GM12891 (cell line): ENCODE measurements at regions not wholly inside any gene's neighbourhood (a gene's known extent, or its start where the extent isn't known, plus 50 kb on each side); places are given as distances from the start of the nearest gene placed in this dataset.
"Not testable (repeated sequence)": the region's sequence is repeated elsewhere in the genome, so short reads cannot be mapped to it uniquely, and the experiment has no call there.

Source experiments
- DNase-seq: peaks from one replicate; pipeline ENCODE4 v3.0.0; 2011; ENCODE audit warnings: low spot score; ENCODE audit not compliant: insufficient read length
- FAIRE-seq: peaks from 2 replicates; lab custom pipeline; 2011; peaks lifted over from hg19 to GRCh38; lab: Jason Lieb, UNC
- PAX5 ChIP-seq: IDR thresholded peaks from 2 replicates; pipeline ENCODE4 v1.6.1; 2011; ENCODE audit warnings: low read length, moderate library complexity, mild to moderate bottlenecking; ENCODE audit not compliant: insufficient read depth, severe bottlenecking
- POLR2A ChIP-seq: IDR thresholded peaks from 2 replicates; pipeline ENCODE4 v1.6.1; 2011; ENCODE audit warnings: low read depth, low read length, control low read depth
- POLR2AphosphoS5 ChIP-seq: IDR thresholded peaks from 2 replicates; pipeline ENCODE4 v1.6.1; 2011; ENCODE audit warnings: low read depth, low read length, control low read depth
- POU2F2 ChIP-seq: IDR thresholded peaks from 2 replicates; pipeline ENCODE4 v1.6.1; 2011; ENCODE audit warnings: low read depth, mild to moderate bottlenecking, control low read depth, low read length, moderate library complexity
- SPI1 ChIP-seq: IDR thresholded peaks from 2 replicates; pipeline ENCODE4 v1.6.1; 2011; ENCODE audit warnings: low read depth, low read length, control low read depth
- TAF1 ChIP-seq: IDR thresholded peaks from 2 replicates; pipeline ENCODE4 v1.6.1; 2011; ENCODE audit warnings: low read depth, low read length, control low read depth

DNA sequence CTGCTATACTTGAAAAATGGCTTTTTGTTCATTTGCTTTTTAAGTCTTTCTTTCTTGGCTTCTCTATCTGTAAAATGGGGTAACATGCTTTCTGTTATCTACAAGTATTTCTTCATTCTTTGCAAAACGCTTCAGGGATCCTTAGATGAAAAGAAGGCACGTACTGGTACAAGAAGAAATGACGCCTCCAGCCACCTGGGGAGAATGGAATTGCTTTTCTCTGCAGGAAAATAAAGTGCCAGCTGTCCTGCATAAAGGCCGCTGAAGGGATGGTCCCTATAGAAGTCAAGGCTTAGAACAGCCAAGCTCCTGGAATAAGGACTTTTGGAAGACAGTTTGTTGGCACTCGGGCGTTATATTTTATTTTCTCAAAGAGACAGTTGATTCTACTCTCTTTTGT, 210.8 kb upstream of the RASGEF1B start:
- FAIRE-seq: no peak
- DNase-seq: no peak
- no peak for TF ChIP-seq POLR2AphosphoS5
- TF ChIP-seq PAX5: no peak
- TF ChIP-seq TAF1: no peak
- TF ChIP-seq POLR2A: no peak

DNA sequence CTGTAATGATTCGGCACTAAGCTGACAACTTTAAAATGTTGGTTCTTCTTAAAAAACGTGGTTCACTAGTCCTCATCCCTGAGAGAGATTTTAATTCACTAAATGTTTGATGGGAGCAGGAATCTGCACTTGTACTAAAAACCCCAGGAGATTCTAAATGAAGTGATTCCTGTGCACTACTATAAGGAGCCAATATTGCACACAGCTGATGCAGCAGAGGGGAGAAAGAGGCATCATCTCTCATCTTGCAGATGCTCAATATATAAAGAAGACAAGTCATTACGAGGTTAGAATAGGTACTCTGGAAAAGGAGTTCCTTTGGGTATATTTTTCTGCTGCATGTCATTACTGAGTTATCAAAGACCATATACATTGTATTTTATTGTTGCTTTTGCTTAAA, 207.6 kb upstream of the RASGEF1B start:
- TF ChIP-seq TAF1 (no peak), POU2F2 (no peak), POLR2AphosphoS5 (no peak), PAX5 (no peak)
- no peak for FAIRE-seq
- no peak for DNase-seq

DNA sequence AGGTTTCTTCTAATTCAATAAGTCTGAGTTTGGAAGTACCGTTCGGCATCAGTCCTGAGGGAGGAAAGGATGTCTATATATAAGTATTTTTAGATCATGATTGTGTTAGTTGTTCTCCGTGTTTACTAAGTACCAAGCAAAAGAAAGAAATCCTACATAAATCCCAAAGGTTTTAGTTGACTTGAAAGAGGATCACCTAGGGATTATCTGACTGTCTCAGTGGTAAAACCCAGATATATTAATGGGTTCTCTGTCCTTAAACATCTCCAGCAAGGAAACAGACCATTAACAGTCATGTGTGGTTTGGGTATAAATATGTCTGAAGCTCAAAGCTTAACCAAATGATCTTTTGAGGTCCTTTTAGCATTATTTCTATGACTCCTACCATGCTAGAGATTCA, 207.1 kb upstream of the RASGEF1B start:
- no peak for FAIRE-seq
- DNase-seq: no peak
- TF ChIP-seq PAX5 (no peak), POLR2AphosphoS5 (no peak), SPI1 (no peak), POU2F2 (no peak), TAF1 (no peak), POLR2A (no peak)

DNA sequence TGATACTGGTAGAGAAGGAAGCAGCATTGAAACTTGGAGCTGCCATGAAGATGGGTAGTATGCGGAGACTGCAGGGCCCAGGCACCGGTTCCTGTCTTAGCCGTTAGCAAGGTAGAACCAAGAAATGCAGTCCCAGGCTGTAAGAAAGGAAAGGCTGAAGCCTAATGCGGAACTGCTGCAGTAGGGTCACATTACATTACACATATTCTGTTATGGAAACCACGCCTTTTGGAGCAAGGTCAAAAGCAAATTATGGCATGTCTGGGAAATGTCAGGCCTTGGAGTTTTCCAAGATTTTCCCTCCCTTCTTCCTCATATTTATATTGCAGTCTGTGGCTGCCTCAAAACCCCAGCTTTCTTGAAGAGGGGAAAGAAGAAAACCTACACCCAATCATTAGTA, 204.8 kb upstream of the RASGEF1B start:
- DNase-seq: no peak
- no peak for TF ChIP-seq PAX5
- no peak for TF ChIP-seq TAF1
- TF ChIP-seq POLR2AphosphoS5: no peak
- TF ChIP-seq POLR2A: no peak
- TF ChIP-seq SPI1: no peak
- no peak for FAIRE-seq

DNA sequence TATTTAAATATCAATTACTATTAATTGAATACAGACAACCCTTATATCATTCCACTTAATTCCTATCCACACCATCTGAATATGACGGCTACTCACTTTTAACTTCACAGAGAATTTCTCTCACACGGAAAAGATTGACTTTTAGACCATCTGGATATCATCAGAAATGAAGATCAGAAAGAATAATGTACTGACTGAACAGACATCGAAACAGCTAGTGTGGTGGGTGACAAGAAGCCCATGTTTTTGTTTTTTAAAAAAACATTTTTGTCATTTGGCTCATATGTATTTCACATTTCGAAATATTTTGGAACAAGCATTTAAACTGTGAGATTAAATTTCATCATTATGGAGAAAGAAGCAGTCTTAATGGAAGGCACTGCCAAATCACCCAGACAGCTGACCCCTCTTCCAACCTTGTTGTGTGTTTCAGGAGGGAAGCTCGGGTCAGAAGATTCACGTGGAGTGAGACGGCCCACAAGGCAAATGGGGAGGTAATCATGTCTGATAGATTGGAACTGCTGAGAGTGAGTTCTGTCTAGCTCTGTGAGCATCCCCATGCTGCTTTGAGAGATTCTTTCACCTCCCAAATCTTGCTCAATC, 204.2 kb upstream of the RASGEF1B start:
- TF ChIP-seq SPI1 (no peak), TAF1 (no peak), POU2F2 (no peak), POLR2A (no peak), PAX5 (no peak), POLR2AphosphoS5 (no peak)
- DNase-seq: no peak
- FAIRE-seq: no peak

DNA sequence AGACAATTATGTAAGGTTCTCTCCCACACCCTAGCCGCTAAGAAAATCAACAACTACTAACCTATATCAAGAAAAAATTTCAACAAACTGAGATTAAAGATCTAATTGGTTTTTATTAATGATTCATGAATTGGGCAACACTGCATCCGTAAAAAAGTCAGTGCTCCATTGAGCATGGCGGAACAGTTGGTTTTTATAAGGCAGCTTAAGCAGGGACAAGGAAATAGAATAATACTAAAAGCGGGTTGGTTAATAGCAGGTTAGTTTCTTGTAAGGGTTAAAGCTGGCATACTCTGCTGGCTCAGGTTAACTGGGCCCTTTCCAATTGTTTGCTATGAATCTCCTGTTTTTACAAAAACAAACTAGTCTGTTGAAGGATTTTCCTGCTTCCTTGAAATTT, 202.3 kb upstream of the RASGEF1B start:
- TF ChIP-seq SPI1 (no peak), POLR2A (no peak), POLR2AphosphoS5 (no peak), POU2F2 (no peak), PAX5 (no peak), TAF1 (no peak)
- no peak for FAIRE-seq
- no peak for DNase-seq

DNA sequence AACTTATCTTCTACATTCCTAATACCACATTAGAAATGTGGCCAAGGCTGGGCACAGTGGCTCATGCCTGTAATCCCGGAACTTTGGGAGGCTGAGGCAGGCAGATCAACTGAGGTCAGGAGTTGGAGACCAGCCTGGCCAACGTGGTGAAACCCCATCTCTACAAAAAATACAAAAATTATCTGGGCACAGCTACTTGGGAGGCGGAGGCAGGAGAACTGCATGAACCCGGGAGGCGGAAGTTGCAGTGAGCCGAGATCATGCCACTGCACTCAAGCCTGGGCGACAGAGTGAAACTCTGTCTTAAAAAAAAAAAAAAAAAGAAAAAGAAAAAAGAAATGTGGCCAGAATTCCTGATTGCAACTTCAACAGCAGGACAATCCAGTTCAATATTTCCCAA, 196.6 kb upstream of the RASGEF1B start:
- not testable (repeated sequence) for FAIRE-seq, DNase-seq

DNA sequence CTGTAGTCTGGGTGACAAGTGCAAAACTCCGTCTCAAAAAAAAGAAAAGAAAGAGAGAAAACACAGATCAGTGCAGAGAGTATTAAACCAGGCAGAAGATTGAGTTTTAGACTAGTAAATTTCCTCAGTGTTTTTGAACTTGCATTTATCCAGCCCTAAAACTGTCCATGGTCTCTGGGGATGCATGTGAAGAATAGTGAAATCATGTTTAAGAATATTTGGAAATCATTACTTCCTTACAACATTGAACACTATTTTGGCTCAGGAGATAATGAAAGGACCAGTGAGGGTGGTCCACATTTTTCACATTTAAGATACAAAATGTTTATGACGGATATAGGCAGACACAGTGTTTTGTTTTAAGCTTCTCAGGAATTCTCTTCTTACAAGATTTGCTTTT, 195.8 kb upstream of the RASGEF1B start:
- DNase-seq (no peak), FAIRE-seq (no peak)
- TF ChIP-seq POLR2AphosphoS5 (no peak), SPI1 (no peak), TAF1 (no peak), POU2F2 (no peak), PAX5 (no peak), POLR2A (no peak)

DNA sequence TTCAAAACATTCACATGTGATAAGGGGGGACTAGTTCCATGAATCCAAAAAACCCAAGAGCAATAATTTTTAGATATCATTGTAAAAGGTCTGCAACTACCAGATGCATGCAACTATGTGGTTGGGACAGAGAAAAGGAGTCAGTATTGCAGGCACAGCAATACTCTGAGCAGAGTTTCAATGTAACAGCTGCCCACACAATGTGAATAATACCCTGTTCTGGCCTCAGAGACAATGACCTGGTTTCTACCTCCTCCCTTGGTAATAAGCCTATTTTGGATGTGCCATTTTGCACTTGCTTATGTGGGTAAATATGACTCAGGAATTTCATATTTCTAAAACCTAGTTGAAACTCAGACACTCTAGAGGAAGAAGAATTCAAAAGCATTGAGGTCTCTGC, 194.8 kb upstream of the RASGEF1B start:
- TF ChIP-seq SPI1: no peak
- no peak for TF ChIP-seq POLR2AphosphoS5
- FAIRE-seq: no peak
- no peak for DNase-seq

DNA sequence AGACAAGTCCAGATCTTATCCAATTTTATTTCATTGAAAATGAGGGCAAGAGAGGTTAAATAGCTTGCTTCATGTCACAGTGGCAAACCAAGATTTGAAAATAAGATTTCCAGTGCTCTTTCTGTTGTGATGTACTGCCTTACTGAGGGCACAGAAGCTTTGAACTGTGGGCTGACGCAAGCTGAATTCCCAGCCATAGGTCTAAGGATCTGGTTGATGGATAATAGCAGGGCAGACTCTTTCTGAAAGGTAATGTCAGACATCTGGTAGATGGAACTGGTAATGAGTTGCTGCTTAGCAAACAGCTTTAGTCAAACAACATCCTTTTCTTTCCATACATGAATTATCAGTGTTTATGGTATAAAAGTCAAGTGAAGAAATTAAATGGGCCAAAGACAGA, 193.9 kb upstream of the RASGEF1B start:
- no peak for TF ChIP-seq POU2F2
- TF ChIP-seq TAF1: no peak
- TF ChIP-seq POLR2AphosphoS5: no peak
- TF ChIP-seq SPI1: no peak
- TF ChIP-seq POLR2A: no peak
- no peak for TF ChIP-seq PAX5
- FAIRE-seq: no peak

DNA sequence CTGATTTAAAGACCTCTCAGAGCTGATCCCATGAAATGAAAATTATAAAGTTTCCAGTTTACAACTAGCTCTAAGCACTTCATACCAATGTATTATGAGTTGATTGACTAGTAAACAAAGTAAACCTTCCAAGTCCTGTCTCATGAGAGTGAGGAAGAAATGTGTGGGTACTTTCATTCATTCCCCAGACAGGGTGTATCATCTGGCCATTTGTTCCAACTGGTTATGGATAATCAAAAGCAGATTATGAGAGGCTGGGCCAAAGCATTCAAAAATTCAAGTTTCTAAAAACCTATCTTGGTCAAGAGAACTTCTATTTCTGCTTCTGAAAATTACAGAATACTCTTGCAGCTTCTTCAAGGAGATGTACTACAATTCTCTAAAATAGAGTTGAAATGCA, 193.3 kb upstream of the RASGEF1B start:
- TF ChIP-seq TAF1: no peak
- no peak for TF ChIP-seq POLR2A
- TF ChIP-seq PAX5: no peak
- TF ChIP-seq SPI1: no peak
- TF ChIP-seq POLR2AphosphoS5: no peak
- no peak for TF ChIP-seq POU2F2
- DNase-seq (no peak), FAIRE-seq (no peak)

More for the DNA sequence above, 193.9 kb upstream of the RASGEF1B start:
- DNase-seq: no peak
